HL-60 (cell line): ENCODE measurements at regions not wholly inside any gene's neighbourhood (a gene's known extent, or its start where the extent isn't known, plus 50 kb on each side); places are given as distances from the start of the nearest gene placed in this dataset.

ENCODE experiments used
- DNase-seq, 2 experiments: peaks; one replicate each; pipeline ENCODE4 v3.0.0-alpha.2; 2010 to 2020; ENCODE audit warnings: low read depth in 1 of 2, low spot score in 1 of 2
- H3K27ac ChIP-seq: fragments of 250-450 bp; sonication (Bioruptor Pico); replicated peaks from 2 replicates; pipeline ENCODE4 v1.5.1; 2020; ENCODE audit warnings: mild to moderate bottlenecking, moderate library complexity
- H3K27me3 ChIP-seq: fragments of 250-450 bp; sonication (Bioruptor Pico); 2 replicates; pipeline ENCODE4 v1.5.1; 2021; ENCODE audit warnings: mild to moderate bottlenecking, moderate library complexity; ENCODE audit not compliant: insufficient read depth, poor library complexity, severe bottlenecking
- H3K4me3 ChIP-seq: replicated peaks from 2 replicates; pipeline ENCODE4 v1.5.1; 2011; ENCODE audit warnings: mild to moderate bottlenecking, control low read depth, low read length; ENCODE audit not compliant: insufficient read depth
- CTCF ChIP-seq: IDR thresholded peaks from one replicate; pipeline ENCODE4 v1.5.1; 2011; ENCODE audit warnings: low read length, control low read depth, inconsistent platforms; ENCODE audit not compliant: insufficient read depth
- GABPA ChIP-seq: IDR thresholded peaks from 2 replicates; pipeline ENCODE4 v1.6.1; 2012; ENCODE audit warnings: low read depth
- POLR2AphosphoS5 ChIP-seq: IDR thresholded peaks from 2 replicates; pipeline ENCODE4 v1.6.1; 2012; ENCODE audit warnings: low read depth
- SPI1 ChIP-seq: IDR thresholded peaks from 2 replicates; pipeline ENCODE4 v1.6.1; 2012; ENCODE audit warnings: low read depth, mild to moderate bottlenecking, borderline replicate concordance
- TF ChIP-seq, protein P1 (sequence below): IDR thresholded peaks from 2 replicates; pipeline ENCODE4 v1.6.1; 2012; ENCODE audit warnings: low read depth; ENCODE audit not compliant: insufficient replicate concordance

GRCh38 chr4:148686449-148686848 lies 244.2 kb upstream of the NR3C2 start:
- DNase-seq, result no peak
- TF ChIP-seq SPI1, result no peak
- TF ChIP-seq, protein P1, sequence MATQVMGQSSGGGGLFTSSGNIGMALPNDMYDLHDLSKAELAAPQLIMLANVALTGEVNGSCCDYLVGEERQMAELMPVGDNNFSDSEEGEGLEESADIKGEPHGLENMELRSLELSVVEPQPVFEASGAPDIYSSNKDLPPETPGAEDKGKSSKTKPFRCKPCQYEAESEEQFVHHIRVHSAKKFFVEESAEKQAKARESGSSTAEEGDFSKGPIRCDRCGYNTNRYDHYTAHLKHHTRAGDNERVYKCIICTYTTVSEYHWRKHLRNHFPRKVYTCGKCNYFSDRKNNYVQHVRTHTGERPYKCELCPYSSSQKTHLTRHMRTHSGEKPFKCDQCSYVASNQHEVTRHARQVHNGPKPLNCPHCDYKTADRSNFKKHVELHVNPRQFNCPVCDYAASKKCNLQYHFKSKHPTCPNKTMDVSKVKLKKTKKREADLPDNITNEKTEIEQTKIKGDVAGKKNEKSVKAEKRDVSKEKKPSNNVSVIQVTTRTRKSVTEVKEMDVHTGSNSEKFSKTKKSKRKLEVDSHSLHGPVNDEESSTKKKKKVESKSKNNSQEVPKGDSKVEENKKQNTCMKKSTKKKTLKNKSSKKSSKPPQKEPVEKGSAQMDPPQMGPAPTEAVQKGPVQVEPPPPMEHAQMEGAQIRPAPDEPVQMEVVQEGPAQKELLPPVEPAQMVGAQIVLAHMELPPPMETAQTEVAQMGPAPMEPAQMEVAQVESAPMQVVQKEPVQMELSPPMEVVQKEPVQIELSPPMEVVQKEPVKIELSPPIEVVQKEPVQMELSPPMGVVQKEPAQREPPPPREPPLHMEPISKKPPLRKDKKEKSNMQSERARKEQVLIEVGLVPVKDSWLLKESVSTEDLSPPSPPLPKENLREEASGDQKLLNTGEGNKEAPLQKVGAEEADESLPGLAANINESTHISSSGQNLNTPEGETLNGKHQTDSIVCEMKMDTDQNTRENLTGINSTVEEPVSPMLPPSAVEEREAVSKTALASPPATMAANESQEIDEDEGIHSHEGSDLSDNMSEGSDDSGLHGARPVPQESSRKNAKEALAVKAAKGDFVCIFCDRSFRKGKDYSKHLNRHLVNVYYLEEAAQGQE, result no peak
- no peak for TF ChIP-seq POLR2AphosphoS5
- TF ChIP-seq GABPA, result no peak
- no peak for TF ChIP-seq CTCF
- H3K4me3 ChIP-seq, result no peak overlapping the region
- H3K27me3 ChIP-seq, result no peaks in the 10 kb centered on the region
- H3K27ac ChIP-seq, result no peak overlapping the region

DNA sequence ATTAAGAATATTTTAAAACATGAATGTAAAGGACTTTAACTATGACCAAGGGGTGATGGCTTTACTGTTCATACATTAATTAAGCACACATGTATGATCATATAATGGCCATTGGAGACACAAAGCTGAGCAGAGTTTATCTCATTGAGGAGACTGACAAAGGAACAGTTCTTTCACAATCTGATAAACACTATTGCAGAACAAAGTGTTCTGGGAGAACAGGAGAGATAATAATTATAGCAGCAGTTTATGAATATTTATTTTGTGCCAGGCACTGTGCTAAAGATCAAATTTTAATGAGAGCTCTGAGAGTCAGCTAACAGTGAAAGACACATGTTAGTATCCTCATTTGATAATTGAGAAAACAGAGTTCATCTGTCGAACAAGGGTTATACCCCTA lies 242.4 kb upstream of the NR3C2 start:
- no peak for DNase-seq
- H3K27ac ChIP-seq, result no peak overlapping the region
- no peak overlapping the region for H3K4me3 ChIP-seq
- TF ChIP-seq CTCF (no peak), SPI1 (no peak), GABPA (no peak), POLR2AphosphoS5 (no peak)
- TF ChIP-seq, protein P1, result no peak
- H3K27me3 ChIP-seq, result no peaks in the 10 kb centered on the region

GRCh38 chr4:148680884-148681283 lies 238.7 kb upstream of the NR3C2 start:
- H3K4me3 ChIP-seq, result no peak overlapping the region
- no peaks in the 10 kb centered on the region for H3K27me3 ChIP-seq
- no peak for DNase-seq
- H3K27ac ChIP-seq, result no peak overlapping the region
- TF ChIP-seq SPI1 (no peak), GABPA (no peak)

- Histone ChIP-seq H3K27ac (no peak overlapping the region), H3K4me3 (no peak overlapping the region), H3K27me3 (no peaks in the 10 kb centered on the region)
- TF ChIP-seq POLR2AphosphoS5 (no peak), SPI1 (no peak), GABPA (no peak), CTCF (no peak)
- TF ChIP-seq, protein P1, result no peak
- no peak for DNase-seq
Measured at GRCh38 chr4:148676344-148676743, 234.1 kb upstream of the NR3C2 start.
